Embryonic facial prominence (tissue), 1 donor: ENCODE measurements at regions not wholly inside any gene's neighbourhood (a gene's known extent, or its start where the extent isn't known, plus 50 kb on each side); places are given as distances from the start of the nearest gene placed in this dataset.

ENCODE experiments used
- DNase-seq: peaks from one replicate; pipeline ENCODE4 v3.0.0-alpha.2; 2016; ENCODE audit errors: extremely low spot score

GRCh38 chr1:239879321-239880170 lies 212.1 kb upstream of the FMN2 start:
- no peak for DNase-seq

GRCh38 chr1:239882967-239883366 lies 208.7 kb upstream of the FMN2 start:
- no peak for DNase-seq

- DNase-seq = no peak
Measured at GRCh38 chr1:239884796-239885195, 206.9 kb upstream of the FMN2 start.

GRCh38 chr1:239886266-239886665 lies 205.4 kb upstream of the FMN2 start:
- no peak for DNase-seq

- DNase-seq = no peak
Measured at GRCh38 chr1:239888639-239889038, 203.0 kb upstream of the FMN2 start.

GRCh38 chr1:239891621-239892358 lies 199.9 kb upstream of the FMN2 start:
- no peak for DNase-seq

- DNase-seq = no peak
Measured at GRCh38 chr1:239892602-239893001, 199.1 kb upstream of the FMN2 start.

- DNase-seq = no peak
Measured at GRCh38 chr1:239893127-239893731, 198.5 kb upstream of the FMN2 start.

GRCh38 chr1:239896569-239896968 lies 195.1 kb upstream of the FMN2 start:
- no peak for DNase-seq

- DNase-seq = no peak
Measured at GRCh38 chr1:239896980-239897379, 194.7 kb upstream of the FMN2 start.

GRCh38 chr1:239897458-239897857 lies 194.2 kb upstream of the FMN2 start:
- no peak for DNase-seq

- DNase-seq = peak; percentile 72
Measured at GRCh38 chr1:239898062-239898730, 193.5 kb upstream of the FMN2 start.

- no peak for DNase-seq
Measured at GRCh38 chr1:239899747-239900146, 191.9 kb upstream of the FMN2 start.

GRCh38 chr1:239906394-239906793 lies 185.3 kb upstream of the FMN2 start:
- no peak for DNase-seq

GRCh38 chr1:239909898-239910297 lies 181.8 kb upstream of the FMN2 start:
- no peak for DNase-seq

GRCh38 chr1:239912471-239912870 lies 179.2 kb upstream of the FMN2 start:
- DNase-seq = no peak

GRCh38 chr1:239913141-239913585 lies 178.5 kb upstream of the FMN2 start:
- no peak for DNase-seq

GRCh38 chr1:239914751-239915231 lies 176.9 kb upstream of the FMN2 start:
- DNase-seq = no peak

GRCh38 chr1:239918634-239919033 lies 173.0 kb upstream of the FMN2 start:
- no peak for DNase-seq

- no peak for DNase-seq
Measured at GRCh38 chr1:239920214-239920613, 171.5 kb upstream of the FMN2 start.

- DNase-seq = no peak
Measured at GRCh38 chr1:239922778-239923522, 168.7 kb upstream of the FMN2 start.
